ENCODE measurements at regions not wholly inside any gene's neighbourhood (a gene's known extent, or its start where the extent isn't known, plus 50 kb on each side); places are given as distances from the start of the nearest gene placed in this dataset.

DNA sequence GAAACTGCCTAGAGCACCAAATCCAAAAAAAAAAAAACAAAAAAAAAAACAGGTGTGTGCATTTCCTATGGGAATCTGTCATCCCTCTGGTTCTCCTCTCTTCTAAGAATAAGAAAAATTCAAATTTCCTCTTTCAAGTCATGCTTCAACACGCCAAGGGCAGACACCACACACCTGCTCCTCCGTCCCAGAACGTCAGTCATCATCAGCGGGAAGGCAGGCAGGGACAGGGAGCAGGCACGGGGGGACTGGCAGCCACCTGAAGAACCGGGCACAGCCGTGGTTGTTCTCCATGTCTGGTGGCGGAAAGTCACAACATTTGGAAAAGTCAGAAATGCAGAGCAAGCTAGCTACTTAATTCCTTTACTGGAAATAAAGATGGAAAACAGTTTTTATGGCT lies 214.8 kb downstream of the IKZF2 start:
- TF ChIP-seq, protein P1, sequence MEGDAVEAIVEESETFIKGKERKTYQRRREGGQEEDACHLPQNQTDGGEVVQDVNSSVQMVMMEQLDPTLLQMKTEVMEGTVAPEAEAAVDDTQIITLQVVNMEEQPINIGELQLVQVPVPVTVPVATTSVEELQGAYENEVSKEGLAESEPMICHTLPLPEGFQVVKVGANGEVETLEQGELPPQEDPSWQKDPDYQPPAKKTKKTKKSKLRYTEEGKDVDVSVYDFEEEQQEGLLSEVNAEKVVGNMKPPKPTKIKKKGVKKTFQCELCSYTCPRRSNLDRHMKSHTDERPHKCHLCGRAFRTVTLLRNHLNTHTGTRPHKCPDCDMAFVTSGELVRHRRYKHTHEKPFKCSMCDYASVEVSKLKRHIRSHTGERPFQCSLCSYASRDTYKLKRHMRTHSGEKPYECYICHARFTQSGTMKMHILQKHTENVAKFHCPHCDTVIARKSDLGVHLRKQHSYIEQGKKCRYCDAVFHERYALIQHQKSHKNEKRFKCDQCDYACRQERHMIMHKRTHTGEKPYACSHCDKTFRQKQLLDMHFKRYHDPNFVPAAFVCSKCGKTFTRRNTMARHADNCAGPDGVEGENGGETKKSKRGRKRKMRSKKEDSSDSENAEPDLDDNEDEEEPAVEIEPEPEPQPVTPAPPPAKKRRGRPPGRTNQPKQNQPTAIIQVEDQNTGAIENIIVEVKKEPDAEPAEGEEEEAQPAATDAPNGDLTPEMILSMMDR (IDR thresholded peaks at IDR 0.05; ENCODE audit: low read length) = no peak
- TF ChIP-seq EZH2 (optimal IDR thresholded peaks at IDR 0.05; ENCODE audit: low read depth, low read length) = no peak

Data from MM.1S (cell line).